K562 (cell line): ENCODE measurements at regions not wholly inside any gene's neighbourhood (a gene's known extent, or its start where the extent isn't known, plus 50 kb on each side); places are given as distances from the start of the nearest gene placed in this dataset.

ENCODE experiments used
- ATAC-seq: fragments of 200-7000 bp; cut with Tn5 transposase; 3 replicates; pipeline ENCODE4 v1.9.1; 2020; ENCODE audit warnings: moderate library complexity
- BruUV-seq: library from RNA; stranded (reverse); fragments of 400-500 nt; replicated peaks from 2 replicates; lab custom pipeline; 2021; lab: Mats Ljungman, UMichigan
- CTCF ChIA-PET: fragments of 300-600 bp; formaldehyde crosslinking; extraction: SDS; loops from one replicate; lab custom pipeline; 2021; ENCODE audit warnings: low intra/inter-chr PET ratio; lab: Yijun Ruan, JAX
- POLR2A ChIA-PET: fragments of 300-600, 350-650 bp; sonication (Branson Sonifier 250); formaldehyde crosslinking; extraction: SDS; loops from one replicate; lab custom pipeline; 2021; ENCODE audit warnings: antibody characterized with exemption, inconsistent platforms; lab: Yijun Ruan, JAX
- DNase-seq, 4 experiments: peaks; one replicate each; pipeline versions ENCODE4 v3.0.0 to v3.0.0-alpha.2; 2011 to 2018; ENCODE audit warnings: low spot score in 3 of 4, mixed read lengths in 3 of 4; ENCODE audit errors: extremely low read depth in 1 of 4
- FAIRE-seq: peaks from 2 replicates; lab custom pipeline; 2011; peaks lifted over from hg19 to GRCh38; lab: Jason Lieb, UNC
- H2AFZ ChIP-seq: 2 replicates; pipeline ENCODE4 v1.6.0; 2011; ENCODE audit warnings: low read depth, low read length, control low read depth, inconsistent platforms
- H3K27ac ChIP-seq: fragments of 200-600 bp; 3 replicates; pipeline ENCODE4 v1.8.0; 2011; ENCODE audit warnings: low read depth, mild to moderate bottlenecking, control low read depth, inconsistent platforms, low read length, moderate library complexity, mixed read lengths; ENCODE audit errors: extremely low read depth
- H3K27me3 ChIP-seq, 2 experiments: fragments of 300-600 bp in 1 of 2; 2 replicates in 1 of 2; 3 replicates in 1 of 2; pipeline versions ENCODE4 v1.6.0 to v1.8.0; 2011; ENCODE audit warnings: inconsistent platforms in 2 of 2, low read length in 2 of 2, mild to moderate bottlenecking in 1 of 2, mixed read lengths in 1 of 2, moderate library complexity in 1 of 2; ENCODE audit not compliant: control insufficient read depth in 2 of 2, insufficient read depth in 2 of 2
- H3K36me3 ChIP-seq: fragments of 300-600 bp; 3 replicates; pipeline ENCODE4 v1.8.0; 2011; ENCODE audit warnings: mild to moderate bottlenecking, low read length, inconsistent platforms; ENCODE audit not compliant: control insufficient read depth, insufficient read depth
- H3K4me1 ChIP-seq, 2 experiments: fragments of 200-600 bp in 1 of 2; replicated peaks in 1 of 2; 2 replicates in 1 of 2; 3 replicates in 1 of 2; pipeline versions ENCODE4 v1.5.1 to v1.8.0; 2011; ENCODE audit warnings: inconsistent platforms in 2 of 2, low read length in 2 of 2, mild to moderate bottlenecking in 1 of 2, mixed read lengths in 1 of 2, moderate library complexity in 1 of 2; ENCODE audit not compliant: control insufficient read depth in 2 of 2, insufficient read depth in 2 of 2
- H3K4me2 ChIP-seq: 2 replicates; pipeline ENCODE4 v1.6.1; 2011; ENCODE audit warnings: low read length, control low read depth, inconsistent platforms, mixed read lengths; ENCODE audit not compliant: insufficient read depth
- H3K4me3 ChIP-seq: fragments of 200-600 bp; sonication (generic), shearing (Covaris generic); 2 replicates; pipeline ENCODE4 v1.5.1; 2016; ENCODE audit warnings: control low read depth, inconsistent platforms
- H3K79me2 ChIP-seq: fragments of 200-600 bp; 3 replicates; pipeline ENCODE4 v1.8.0; 2011; ENCODE audit warnings: low read length, inconsistent platforms; ENCODE audit not compliant: control insufficient read depth, insufficient read depth
- H3K9ac ChIP-seq, 2 experiments: 2 replicates each; pipeline versions ENCODE4 v1.6.0 to v1.6.1; 2011; ENCODE audit warnings: low read depth in 2 of 2, low read length in 2 of 2, control low read depth in 1 of 2, inconsistent platforms in 1 of 2, mild to moderate bottlenecking in 1 of 2, mixed read lengths in 1 of 2; ENCODE audit not compliant: insufficient read depth in 1 of 2
- H3K9me1 ChIP-seq: one replicate; pipeline ENCODE4 v1.6.0; 2011; ENCODE audit warnings: inconsistent platforms, mild to moderate bottlenecking, low read length, moderate library complexity; ENCODE audit not compliant: control insufficient read depth, insufficient read depth
- H3K9me3 ChIP-seq: replicated peaks from 2 replicates; pipeline ENCODE4 v1.5.1; 2011; ENCODE audit warnings: low read depth, low read length, inconsistent platforms; ENCODE audit not compliant: control insufficient read depth, insufficient read depth
- H4K20me1 ChIP-seq: replicated peaks from 2 replicates; pipeline ENCODE4 v1.6.1; 2011; ENCODE audit warnings: low read length, inconsistent platforms, mixed read lengths; ENCODE audit not compliant: control insufficient read depth, insufficient read depth
- EP400 ChIP-seq: fragments of 450-650 bp; IDR thresholded peaks from 2 replicates; pipeline ENCODE4 v1.6.1; 2017; ENCODE audit warnings: antibody characterized with exemption, mild to moderate bottlenecking, moderate library complexity
- ERF ChIP-seq: fragments of 450-650 bp; formaldehyde crosslinking; IDR thresholded peaks from 2 replicates; pipeline ENCODE4 v1.4.0; 2020; ENCODE audit warnings: mild to moderate bottlenecking, mixed read lengths
- EZH2 ChIP-seq: IDR thresholded peaks from 2 replicates; pipeline ENCODE4 v1.6.1; 2012; ENCODE audit warnings: low read depth, mild to moderate bottlenecking, inconsistent platforms, low read length, borderline replicate concordance
- GATAD2A ChIP-seq: fragments of 450-650 bp; IDR thresholded peaks from 2 replicates; pipeline ENCODE4 v1.6.1; 2017
- IFI16 ChIP-seq: fragments of 250-450 bp; sonication (Bioruptor Pico); IDR thresholded peaks from 2 replicates; pipeline ENCODE4 v2.1.2; 2022; ENCODE audit warnings: mild to moderate bottlenecking, inconsistent platforms
- KHSRP ChIP-seq: fragments of 450-650 bp; IDR thresholded peaks from 2 replicates; pipeline ENCODE4 v1.6.1; 2017
- MYC ChIP-seq, 2 experiments: fragments of 250-450 bp in 1 of 2; sonication (Bioruptor Pico) in 1 of 2; IDR thresholded peaks; 2 replicates each; pipeline versions ENCODE4 v1.5.1 to v1.6.1; 2012 to 2021; ENCODE audit warnings: low read depth in 2 of 2, borderline replicate concordance in 1 of 2, improper control_type of control experiment in 1 of 2, low read length in 1 of 2, mild to moderate bottlenecking in 1 of 2, moderate library complexity in 1 of 2
- POLR2AphosphoS5 ChIP-seq: IDR thresholded peaks from 2 replicates; pipeline ENCODE4 v1.6.1; 2011; ENCODE audit warnings: mild to moderate bottlenecking, low read depth, low read length, moderate library complexity; ENCODE audit not compliant: control insufficient read depth, insufficient read depth
- PTBP1 ChIP-seq: fragments of 200-400 bp; formaldehyde crosslinking; IDR thresholded peaks from 2 replicates; pipeline ENCODE4 v1.6.1; 2017; ENCODE audit warnings: low read depth, low read length
- SP1 ChIP-seq: sonication (generic); formaldehyde crosslinking; IDR thresholded peaks from 2 replicates; pipeline ENCODE4 v1.8.1; 2022; ENCODE audit warnings: mild to moderate bottlenecking, missing genetic modification reagents
- STAT5B ChIP-seq: fragments of 250-450 bp; sonication (Bioruptor Pico); IDR thresholded peaks from 2 replicates; pipeline ENCODE4 v1.8.0; 2021; ENCODE audit warnings: mild to moderate bottlenecking, inconsistent platforms
- TCF7L2 ChIP-seq: fragments of 150-350 bp; IDR thresholded peaks from 2 replicates; pipeline ENCODE4 v1.6.1; 2016; ENCODE audit warnings: low read depth, mild to moderate bottlenecking, low read length, moderate library complexity
- XRCC3 ChIP-seq: fragments of 450-650 bp; IDR thresholded peaks from 2 replicates; pipeline ENCODE4 v1.6.1; 2017; ENCODE audit warnings: mild to moderate bottlenecking, moderate library complexity
- XRCC5 ChIP-seq: fragments of 200-400 bp; formaldehyde crosslinking; IDR thresholded peaks from 2 replicates; pipeline ENCODE4 v1.6.1; 2017; ENCODE audit warnings: low read depth, mild to moderate bottlenecking, low read length
- ZC3H8 ChIP-seq: fragments of 450-650 bp; IDR thresholded peaks from 2 replicates; pipeline ENCODE4 v1.6.1; 2017
- ZNF445 ChIP-seq: fragments of 250-450 bp; sonication (Bioruptor Pico); IDR thresholded peaks from 2 replicates; pipeline ENCODE4 v1.4.0; 2020; ENCODE audit warnings: low read depth, mild to moderate bottlenecking, moderate library complexity
- ZSCAN32 ChIP-seq: fragments of 450-650 bp; formaldehyde crosslinking; IDR thresholded peaks from 2 replicates; pipeline ENCODE4 v1.4.0; 2020; ENCODE audit warnings: mild to moderate bottlenecking, moderate library complexity
- WGBS: fragments of 100-300 bp; shearing (Covaris generic); methylation state at CpG from one replicate; pipeline ENCODE4 v1.1.6; 2016; ENCODE audit warnings: low coverage, mixed read lengths; ENCODE audit not compliant: insufficient coverage; ENCODE audit errors: missing lambda C conversion rate; 5-methylcytosine and 5-hydroxymethylcytosine counted together
- in situ Hi-C: fragments of 300-500 bp; cut with MboI; formaldehyde crosslinking; loops from 4 replicates; pipeline ENCODE4 v1.15.0; 2018; ENCODE audit warnings: inconsistent platforms, mixed read lengths
- intact Hi-C: fragments of 100-400 bp; cut with micrococcal nuclease; formaldehyde crosslinking; loops from 2 replicates; pipeline ENCODE4 v1.14.2; 2022
- TF ChIP-seq, protein P1 (sequence below): fragments of 450-650 bp; IDR thresholded peaks from 2 replicates; pipeline ENCODE4 v1.6.1; 2018; ENCODE audit not compliant: partially characterized antibody
- TF ChIP-seq, protein P2 (sequence below), 3 experiments: fragments of 200-800 bp in 1 of 3; sonication (Bioruptor generic) in 1 of 3; sonication (generic) in 1 of 3; formaldehyde crosslinking in 1 of 3; IDR thresholded peaks; 2 replicates each; pipeline versions ENCODE4 v1.6.1 to v1.8.0; 2016 to 2022; ENCODE audit warnings: mild to moderate bottlenecking in 2 of 3, missing compliant biosample characterization in 2 of 3, missing genetic modification characterization in 2 of 3, missing genetic modification reagents in 1 of 3

DNA sequence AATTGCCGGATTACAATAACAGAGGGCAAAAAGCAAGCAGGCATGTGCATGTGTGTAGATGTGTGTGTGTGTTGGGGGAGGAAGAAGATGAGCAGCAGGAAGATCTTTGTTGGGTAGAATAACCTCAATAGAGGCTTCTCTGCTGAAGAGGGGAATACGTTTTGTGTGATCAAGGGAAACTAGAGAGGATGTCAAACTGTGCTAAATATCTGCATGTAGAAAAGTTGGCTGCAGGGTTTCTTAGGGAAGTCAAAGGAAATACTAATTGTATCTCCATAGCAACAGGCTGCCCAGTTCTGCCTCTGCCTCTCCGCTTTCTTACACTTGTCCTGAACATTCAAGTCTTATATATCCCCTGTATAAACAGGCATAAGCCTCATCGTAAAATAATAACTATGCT lies 190.1 kb upstream of the RND3 start:
- BruUV-seq: no TSS peak
- CTCF ChIA-PET: no interaction called here
- TF ChIP-seq ZNF445 (CRISPR knock-in tag) (no peak), TCF7L2 (no peak), ERF (no peak), EP400 (no peak), MYC (IDR thresholded peaks at IDR 0.05; ENCODE audit: low read depth, low read length) (no peak), MYC (CRISPR knock-in tag; IDR thresholded peaks at IDR 0.05; ENCODE audit: borderline replicate concordance, low read depth) (no peak), EZH2 (no peak), KHSRP (no peak), XRCC3 (no peak), ZSCAN32 (CRISPR knock-in tag) (no peak), PTBP1 (no peak), STAT5B (no peak), IFI16 (no peak), GATAD2A (no peak), XRCC5 (no peak), POLR2AphosphoS5 (no peak), ZC3H8 (no peak), SP1 (CRISPR knock-in tag) (no peak)
- TF ChIP-seq, protein P1, sequence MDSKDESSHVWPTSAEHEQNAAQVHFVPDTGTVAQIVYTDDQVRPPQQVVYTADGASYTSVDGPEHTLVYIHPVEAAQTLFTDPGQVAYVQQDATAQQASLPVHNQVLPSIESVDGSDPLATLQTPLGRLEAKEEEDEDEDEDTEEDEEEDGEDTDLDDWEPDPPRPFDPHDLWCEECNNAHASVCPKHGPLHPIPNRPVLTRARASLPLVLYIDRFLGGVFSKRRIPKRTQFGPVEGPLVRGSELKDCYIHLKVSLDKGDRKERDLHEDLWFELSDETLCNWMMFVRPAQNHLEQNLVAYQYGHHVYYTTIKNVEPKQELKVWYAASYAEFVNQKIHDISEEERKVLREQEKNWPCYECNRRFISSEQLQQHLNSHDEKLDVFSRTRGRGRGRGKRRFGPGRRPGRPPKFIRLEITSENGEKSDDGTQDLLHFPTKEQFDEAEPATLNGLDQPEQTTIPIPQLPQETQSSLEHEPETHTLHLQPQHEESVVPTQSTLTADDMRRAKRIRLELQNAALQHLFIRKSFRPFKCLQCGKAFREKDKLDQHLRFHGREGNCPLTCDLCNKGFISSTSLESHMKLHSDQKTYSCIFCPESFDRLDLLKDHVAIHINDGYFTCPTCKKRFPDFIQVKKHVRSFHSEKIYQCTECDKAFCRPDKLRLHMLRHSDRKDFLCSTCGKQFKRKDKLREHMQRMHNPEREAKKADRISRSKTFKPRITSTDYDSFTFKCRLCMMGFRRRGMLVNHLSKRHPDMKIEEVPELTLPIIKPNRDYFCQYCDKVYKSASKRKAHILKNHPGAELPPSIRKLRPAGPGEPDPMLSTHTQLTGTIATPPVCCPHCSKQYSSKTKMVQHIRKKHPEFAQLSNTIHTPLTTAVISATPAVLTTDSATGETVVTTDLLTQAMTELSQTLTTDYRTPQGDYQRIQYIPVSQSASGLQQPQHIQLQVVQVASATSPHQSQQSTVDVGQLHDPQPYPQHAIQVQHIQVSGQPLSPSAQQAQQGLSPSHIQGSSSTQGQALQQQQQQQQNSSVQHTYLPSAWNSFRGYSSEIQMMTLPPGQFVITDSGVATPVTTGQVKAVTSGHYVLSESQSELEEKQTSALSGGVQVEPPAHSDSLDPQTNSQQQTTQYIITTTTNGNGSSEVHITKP: no peak
- TF ChIP-seq, protein P2, sequence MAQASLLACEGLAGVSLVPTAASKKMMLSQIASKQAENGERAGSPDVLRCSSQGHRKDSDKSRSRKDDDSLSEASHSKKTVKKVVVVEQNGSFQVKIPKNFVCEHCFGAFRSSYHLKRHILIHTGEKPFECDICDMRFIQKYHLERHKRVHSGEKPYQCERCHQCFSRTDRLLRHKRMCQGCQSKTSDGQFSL (CRISPR knock-in tag; IDR thresholded peaks at IDR 0.05): no peak
- TF ChIP-seq, protein P2 (tag; IDR thresholded peaks at IDR 0.05): no peak

More for the DNA sequence above, 190.1 kb upstream of the RND3 start:
- no peak overlapping the region for H3K9ac ChIP-seq
- no peaks in the 10 kb centered on the region for H3K4me1 ChIP-seq
- H3K36me3 ChIP-seq: no peaks in the 10 kb centered on the region
- H4K20me1 ChIP-seq: no peaks in the 10 kb centered on the region
- H3K79me2 ChIP-seq: no peaks in the 10 kb centered on the region
- no peak overlapping the region for H3K27ac ChIP-seq
- FAIRE-seq (no peak), DNase-seq (no peak), ATAC-seq (no peak)
- no peaks in the 10 kb centered on the region; the same call in 1 of the 2 replicates for H3K9me3 ChIP-seq
- in situ Hi-C loops: no loop called here
- H3K4me3 ChIP-seq: no peak overlapping the region
- POLR2A ChIA-PET: no interaction called here
- WGBS: 3% methylated on average over 4 of the region's 4 CpGs
- no peak overlapping the region for H3K4me2 ChIP-seq
- no peak overlapping the region for H2AFZ ChIP-seq
- H3K9me1 ChIP-seq: no peaks in the 10 kb centered on the region
- no peaks in the 10 kb centered on the region for H3K27me3 ChIP-seq
- intact Hi-C loops: no loop called here
